H1 (cell line): ENCODE measurements at regions not wholly inside any gene's neighbourhood (a gene's known extent, or its start where the extent isn't known, plus 50 kb on each side); places are given as distances from the start of the nearest gene placed in this dataset.

Experiments
- CTCF ChIA-PET: fragments of 300-600 bp; sonication (Branson Sonifier 250); formaldehyde crosslinking; loops from one replicate; lab custom pipeline; 2021; ENCODE audit not compliant: partially characterized antibody; lab: Charles Lee
- POLR2A ChIA-PET: fragments of 300-600 bp; sonication (Branson Sonifier 250); formaldehyde crosslinking; loops from one replicate; lab custom pipeline; 2021; ENCODE audit warnings: inconsistent platforms; ENCODE audit not compliant: partially characterized antibody; lab: Charles Lee
- DNase-seq, 2 experiments: peaks; one replicate each; pipeline versions ENCODE4 v3.0.0 to v3.0.0-alpha.2; 2010 to 2022; ENCODE audit warnings: low spot score in 2 of 2, low read depth in 1 of 2, mixed read lengths in 1 of 2
- FAIRE-seq: peaks from 2 replicates; lab custom pipeline; 2011; peaks lifted over from hg19 to GRCh38; lab: Jason Lieb, UNC
- H2AFZ ChIP-seq: 2 replicates; pipeline ENCODE4 v1.8.1; 2012; ENCODE audit warnings: low read length, inconsistent platforms
- H2AK5ac ChIP-seq: 2 replicates; pipeline ENCODE4 v1.6.1; 2013; ENCODE audit warnings: low read depth, low read length
- H2BK120ac ChIP-seq: replicated peaks from 2 replicates; pipeline ENCODE3; 2013; ENCODE audit warnings: low read depth, low read length, inconsistent platforms
- H2BK12ac ChIP-seq: 2 replicates; pipeline ENCODE4 v1.6.1; 2013; ENCODE audit warnings: low read depth, low read length
- H2BK15ac ChIP-seq: 2 replicates; pipeline ENCODE4 v1.6.1; 2013; ENCODE audit warnings: low read length
- H2BK20ac ChIP-seq: 2 replicates; pipeline ENCODE4 v1.6.1; 2013; ENCODE audit warnings: low read length
- H2BK5ac ChIP-seq: 2 replicates; pipeline ENCODE4 v1.6.1; 2013; ENCODE audit warnings: low read depth, low read length
- H3K14ac ChIP-seq: 2 replicates; pipeline ENCODE4 v1.6.1; 2013; ENCODE audit warnings: inconsistent platforms; ENCODE audit not compliant: insufficient read length
- H3K18ac ChIP-seq: 2 replicates; pipeline ENCODE4 v1.6.1; 2013; ENCODE audit warnings: low read length; ENCODE audit errors: extremely low read depth
- H3K23ac ChIP-seq: 2 replicates; pipeline ENCODE4 v1.6.1; 2013; ENCODE audit warnings: inconsistent platforms; ENCODE audit not compliant: insufficient read length
- H3K23me2 ChIP-seq: 2 replicates; pipeline ENCODE4 v1.6.1; 2013; ENCODE audit warnings: low read depth, low read length
- H3K27ac ChIP-seq: 2 replicates; pipeline ENCODE4 v1.6.1; 2011; ENCODE audit warnings: low read depth, low read length, inconsistent platforms
- H3K27me3 ChIP-seq, 4 experiments: replicated peaks in 1 of 4; 1 replicate in 1 of 4; 2 replicates in 3 of 4; pipeline versions ENCODE4 v1.6.1 to v1.8.1; 2011 to 2013; ENCODE audit warnings: low read length in 3 of 4, mild to moderate bottlenecking in 3 of 4, inconsistent platforms in 2 of 4, mixed read lengths in 2 of 4, moderate library complexity in 1 of 4; ENCODE audit not compliant: control insufficient read depth in 3 of 4, insufficient read depth in 3 of 4; ENCODE audit errors: extremely low read depth in 1 of 4
- H3K36me3 ChIP-seq, 4 experiments: 2 replicates each; pipeline versions ENCODE4 v1.6.1 to v1.8.1; 2011 to 2013; ENCODE audit warnings: mild to moderate bottlenecking in 4 of 4, low read length in 3 of 4, moderate library complexity in 2 of 4, control low read depth in 1 of 4, inconsistent platforms in 1 of 4; ENCODE audit not compliant: insufficient read depth in 4 of 4, control insufficient read depth in 2 of 4
- H3K4ac ChIP-seq: replicated peaks from 2 replicates; pipeline ENCODE3; 2013; ENCODE audit warnings: low read length, low read depth, mixed read lengths, inconsistent platforms; ENCODE audit not compliant: insufficient read length
- H3K4me1 ChIP-seq, 4 experiments: replicated peaks in 1 of 4; 1 replicate in 1 of 4; 2 replicates in 3 of 4; pipeline versions ENCODE4 v1.6.1 to v1.8.1; 2011 to 2013; ENCODE audit warnings: low read length in 3 of 4, inconsistent platforms in 2 of 4, mixed read lengths in 1 of 4; ENCODE audit not compliant: insufficient read depth in 4 of 4, control insufficient read depth in 3 of 4
- H3K4me2 ChIP-seq, 2 experiments: 2 replicates each; pipeline versions ENCODE4 v1.6.1 to v1.8.1; 2011 to 2013; ENCODE audit warnings: low read depth in 2 of 2, low read length in 2 of 2, control low read depth in 1 of 2, inconsistent platforms in 1 of 2, mild to moderate bottlenecking in 1 of 2; ENCODE audit not compliant: insufficient read depth in 1 of 2
- H3K4me3 ChIP-seq, 4 experiments: fragments of 200-600, 300-600 bp in 1 of 4; sonication (generic), shearing (Covaris generic), sonication (Bioruptor Twin) in 1 of 4; 2 replicates each; pipeline versions ENCODE4 v1.5.1 to v1.8.1; 2011 to 2016; ENCODE audit warnings: low read length in 4 of 4, low read depth in 3 of 4, control low read depth in 2 of 4, inconsistent platforms in 2 of 4, mild to moderate bottlenecking in 2 of 4, mixed read lengths in 1 of 4, moderate library complexity in 1 of 4; ENCODE audit not compliant: insufficient read depth in 2 of 4; ENCODE audit errors: extremely low read depth in 1 of 4
- H3K56ac ChIP-seq: replicated peaks from 2 replicates; pipeline ENCODE3; 2013; ENCODE audit warnings: low read depth, mild to moderate bottlenecking, mixed read lengths, low read length, inconsistent platforms; ENCODE audit not compliant: insufficient read length
- H3K79me1 ChIP-seq: 2 replicates; pipeline ENCODE4 v1.6.1; 2013; ENCODE audit warnings: low read depth, low read length, control low read depth
- H3K79me2 ChIP-seq, 2 experiments: 2 replicates each; pipeline versions ENCODE4 v1.6.1 to v1.8.1; 2012 to 2013; ENCODE audit warnings: low read length in 2 of 2, mild to moderate bottlenecking in 2 of 2, inconsistent platforms in 1 of 2; ENCODE audit not compliant: insufficient read depth in 2 of 2, control insufficient read depth in 1 of 2
- H3K9ac ChIP-seq, 4 experiments: replicated peaks in 1 of 4; 1 replicate in 1 of 4; 2 replicates in 3 of 4; pipeline versions ENCODE4 v1.6.1 to v1.8.1; 2011 to 2013; ENCODE audit warnings: low read depth in 3 of 4, low read length in 3 of 4, control low read depth in 2 of 4, mild to moderate bottlenecking in 2 of 4, moderate library complexity in 2 of 4, inconsistent platforms in 1 of 4; ENCODE audit errors: extremely low read depth in 1 of 4
- H3K9me3 ChIP-seq, 2 experiments: 2 replicates each; pipeline versions ENCODE4 v1.6.1 to v1.8.1; 2012 to 2013; ENCODE audit warnings: mild to moderate bottlenecking in 2 of 2, moderate library complexity in 2 of 2, control low read depth in 1 of 2, inconsistent platforms in 1 of 2, low read depth in 1 of 2, low read length in 1 of 2, mixed read lengths in 1 of 2; ENCODE audit not compliant: insufficient read depth in 2 of 2
- H4K20me1 ChIP-seq, 2 experiments: replicated peaks in 1 of 2; 2 replicates each; pipeline versions ENCODE3 to v1.8.1; 2011 to 2013; ENCODE audit warnings: inconsistent platforms in 2 of 2, low read length in 2 of 2, mild to moderate bottlenecking in 1 of 2; ENCODE audit not compliant: insufficient read depth in 2 of 2, control insufficient read depth in 1 of 2
- H4K5ac ChIP-seq: 2 replicates; pipeline ENCODE4 v1.6.1; 2013; ENCODE audit warnings: low read length, low read depth, mixed read lengths, inconsistent platforms; ENCODE audit not compliant: insufficient read length
- H4K8ac ChIP-seq: 2 replicates; pipeline ENCODE4 v1.8.0; 2013; ENCODE audit warnings: mild to moderate bottlenecking, moderate library complexity, low read length, inconsistent platforms; ENCODE audit not compliant: insufficient read depth; ENCODE audit errors: extremely low read depth
- H4K91ac ChIP-seq: replicated peaks from 2 replicates; pipeline ENCODE3; 2013; ENCODE audit warnings: low read length, mixed read lengths, inconsistent platforms; ENCODE audit not compliant: insufficient read length
- CHD1 ChIP-seq: IDR thresholded peaks from 2 replicates; pipeline ENCODE4 v1.6.1; 2012; ENCODE audit warnings: low read depth, low read length, improper control_type of control experiment
- CTBP2 ChIP-seq: IDR thresholded peaks from 2 replicates; pipeline ENCODE4 v1.7.0; 2011; ENCODE audit warnings: borderline replicate concordance, mild to moderate bottlenecking, moderate library complexity, mixed read lengths, low read length; ENCODE audit not compliant: insufficient read depth, insufficient read length
- EP300 ChIP-seq, 2 experiments: IDR thresholded peaks; 1 replicate in 1 of 2; 2 replicates in 1 of 2; pipeline ENCODE4 v1.6.1; 2011 to 2012; ENCODE audit warnings: low read depth in 2 of 2, low read length in 2 of 2, mild to moderate bottlenecking in 2 of 2, borderline replicate concordance in 1 of 2, inconsistent platforms in 1 of 2, moderate library complexity in 1 of 2
- HDAC2 ChIP-seq, 2 experiments: fragments of 300-600 bp in 1 of 2; sonication (generic) in 1 of 2; IDR thresholded peaks; 2 replicates each; pipeline ENCODE4 v1.6.1; 2011 to 2012; ENCODE audit warnings: low read depth in 2 of 2, low read length in 2 of 2, mild to moderate bottlenecking in 2 of 2, moderate library complexity in 2 of 2, borderline replicate concordance in 1 of 2, inconsistent platforms in 1 of 2
- KDM5A ChIP-seq: fragments of 200-600 bp; IDR thresholded peaks from 2 replicates; pipeline ENCODE4 v1.7.1; 2012; ENCODE audit warnings: mild to moderate bottlenecking, low read length, inconsistent platforms, mixed read lengths
- RAD21 ChIP-seq, 2 experiments: IDR thresholded peaks in 1 of 2; conservative IDR thresholded peaks in 1 of 2; 2 replicates each; pipeline ENCODE4 v1.6.1; 2011; ENCODE audit warnings: low read depth in 2 of 2, low read length in 2 of 2, improper control_type of control experiment in 1 of 2, inconsistent platforms in 1 of 2, mild to moderate bottlenecking in 1 of 2, moderate library complexity in 1 of 2
- SAP30 ChIP-seq: fragments of 300-600 bp; sonication (generic); IDR thresholded peaks from 2 replicates; pipeline ENCODE4 v1.7.1; 2012; ENCODE audit warnings: low read length, moderate library complexity, mild to moderate bottlenecking, inconsistent platforms; ENCODE audit not compliant: insufficient read depth, insufficient replicate concordance
- SIRT6 ChIP-seq: IDR thresholded peaks from one replicate; pipeline ENCODE4 v1.7.1; 2012; ENCODE audit warnings: low read length, inconsistent platforms
- SP2 ChIP-seq: IDR thresholded peaks from 2 replicates; pipeline ENCODE4 v1.6.1; 2012; ENCODE audit warnings: mild to moderate bottlenecking, low read length, inconsistent platforms
- SRF ChIP-seq: IDR thresholded peaks from 2 replicates; pipeline ENCODE4 v1.6.1; 2011; ENCODE audit warnings: mild to moderate bottlenecking, low read depth, low read length, moderate library complexity
- TAF1 ChIP-seq: IDR thresholded peaks from 2 replicates; pipeline ENCODE4 v1.6.1; 2011; ENCODE audit warnings: mild to moderate bottlenecking, low read depth, low read length
- WGBS, 2 experiments: shearing (Covaris generic) in 1 of 2; methylation state at CpG; one replicate each; pipeline versions ENCODE4 v1.1.6 to v1.1.7; 2013 to 2015; ENCODE audit warnings: low lambda C conversion rate in 2 of 2, mixed read lengths in 2 of 2, inconsistent platforms in 1 of 2, low coverage in 1 of 2, missing lambda C conversion rate in 1 of 2; ENCODE audit not compliant: insufficient replicate concordance in 2 of 2, insufficient coverage in 1 of 2, insufficient read length in 1 of 2; ENCODE audit errors: extremely low coverage in 1 of 2, missing lambda C conversion rate in 1 of 2; 5-methylcytosine and 5-hydroxymethylcytosine counted together
- TF ChIP-seq, protein P1 (sequence below): IDR thresholded peaks from 2 replicates; pipeline ENCODE4 v1.6.1; 2012; ENCODE audit warnings: inconsistent platforms
- TF ChIP-seq, protein P2 (sequence below): IDR thresholded peaks from 2 replicates; pipeline ENCODE4 v1.6.1; 2011; ENCODE audit warnings: low read depth, mild to moderate bottlenecking, low read length; ENCODE audit not compliant: insufficient read depth

GRCh38 chr5:87940775-87941174, 327.9 kb downstream of the TMEM161B start:
- Histone ChIP-seq H3K36me3 (no peaks in the 10 kb centered on the region), H2AK5ac (no peak overlapping the region), H3K9me3 (no peaks in the 10 kb centered on the region), H2BK120ac (no peak overlapping the region), H3K23ac (no peak overlapping the region), H3K27ac (no peak overlapping the region), H2BK5ac (no peak overlapping the region), H3K18ac (no peak overlapping the region), H3K56ac (no peak overlapping the region), H3K4ac (no peak overlapping the region), H2BK12ac (no peak overlapping the region), H3K14ac (no peak overlapping the region), H4K20me1 (no peaks in the 10 kb centered on the region), H3K4me3 (no peak overlapping the region), H2BK20ac (no peak overlapping the region), H3K4me1 (peaks cover 2 to 7% (median 5%) of the 10 kb centered on the region in 4 experiments; a peak in 5 of 7 replicates), H3K9ac (no peak overlapping the region), H4K91ac (no peak overlapping the region), H4K5ac (no peak overlapping the region), H3K23me2 (no peaks in the 10 kb centered on the region), H2BK15ac (no peak overlapping the region), H3K4me2 (no peak overlapping the region), H2AFZ (no peak overlapping the region), H3K79me1 (no peaks in the 10 kb centered on the region), H3K27me3 (no peaks in the 10 kb centered on the region), H4K8ac (no peak overlapping the region), H3K79me2 (no peaks in the 10 kb centered on the region)
- FAIRE-seq (no peak), DNase-seq (no peak)
- POLR2A ChIA-PET, result no interaction called here
- WGBS, 2 experiments, result 83% methylated on average over 4 of the region's 4 CpGs; no CpG with 5 or more reads in 1 of the 2 experiments
- CTCF ChIA-PET, result no interaction called here
- TF ChIP-seq CHD1 (no peak), SRF (no peak), TAF1 (no peak), SIRT6 (no peak), HDAC2 (IDR thresholded peaks at IDR 0.05; ENCODE audit: borderline replicate concordance in 1 of 2, low read depth in 2 of 2, low read length in 2 of 2) (no peak), SP2 (no peak), SAP30 (no peak), RAD21 (IDR thresholded peaks at IDR 0.05 in 1 of 2, conservative IDR thresholded peaks at IDR 0.05 in 1 of 2; ENCODE audit: low read depth in 2 of 2, low read length in 2 of 2) (no peak), EP300 (IDR thresholded peaks at IDR 0.05; ENCODE audit: borderline replicate concordance in 1 of 2, low read depth in 2 of 2, low read length in 2 of 2) (no peak), CTBP2 (no peak), KDM5A (no peak)
- TF ChIP-seq, protein P1, sequence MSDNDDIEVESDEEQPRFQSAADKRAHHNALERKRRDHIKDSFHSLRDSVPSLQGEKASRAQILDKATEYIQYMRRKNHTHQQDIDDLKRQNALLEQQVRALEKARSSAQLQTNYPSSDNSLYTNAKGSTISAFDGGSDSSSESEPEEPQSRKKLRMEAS, result no peak
- TF ChIP-seq, protein P2, sequence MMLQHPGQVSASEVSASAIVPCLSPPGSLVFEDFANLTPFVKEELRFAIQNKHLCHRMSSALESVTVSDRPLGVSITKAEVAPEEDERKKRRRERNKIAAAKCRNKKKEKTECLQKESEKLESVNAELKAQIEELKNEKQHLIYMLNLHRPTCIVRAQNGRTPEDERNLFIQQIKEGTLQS, result no peak
